HCT116 (cell line): ENCODE measurements at regions not wholly inside any gene's neighbourhood (a gene's known extent, or its start where the extent isn't known, plus 50 kb on each side); places are given as distances from the start of the nearest gene placed in this dataset.

ENCODE experiments used
- POLR2A ChIP-seq: IDR thresholded peaks from 2 replicates; pipeline ENCODE4 v1.7.0; 2011; ENCODE audit warnings: borderline replicate concordance; ENCODE audit not compliant: insufficient read depth, insufficient read length; ENCODE audit errors: extremely low read depth
- POLR2AphosphoS5 ChIP-seq: IDR thresholded peaks from 2 replicates; pipeline ENCODE4 v1.6.1; 2011; ENCODE audit warnings: mild to moderate bottlenecking, low read depth, low read length, moderate library complexity
- SP1 ChIP-seq: IDR thresholded peaks from 2 replicates; pipeline ENCODE4 v1.6.1; 2012; ENCODE audit warnings: low read depth
- ZFX ChIP-seq: fragments of 450-650 bp; IDR thresholded peaks from 2 replicates; pipeline ENCODE4 v1.6.1; 2017
- TF ChIP-seq, protein P1 (sequence below), 3 experiments: fragments of 200-600 bp in 1 of 3; sonication (generic) in 1 of 3; IDR thresholded peaks in 2 of 3; conservative IDR thresholded peaks in 1 of 3; 2 replicates each; pipeline ENCODE4 v1.5.1; 2012 to 2017; ENCODE audit warnings: low read depth in 2 of 3, low read length in 2 of 3, antibody characterized with exemption in 1 of 3, borderline replicate concordance in 1 of 3, control low read depth in 1 of 3, mild to moderate bottlenecking in 1 of 3, mixed read lengths in 1 of 3, mixed run types in 1 of 3, moderate library complexity in 1 of 3; ENCODE audit not compliant: insufficient read depth in 1 of 3
- TF ChIP-seq, protein P2 (sequence below): IDR thresholded peaks from 2 replicates; pipeline ENCODE4 v1.6.1; 2012

DNA sequence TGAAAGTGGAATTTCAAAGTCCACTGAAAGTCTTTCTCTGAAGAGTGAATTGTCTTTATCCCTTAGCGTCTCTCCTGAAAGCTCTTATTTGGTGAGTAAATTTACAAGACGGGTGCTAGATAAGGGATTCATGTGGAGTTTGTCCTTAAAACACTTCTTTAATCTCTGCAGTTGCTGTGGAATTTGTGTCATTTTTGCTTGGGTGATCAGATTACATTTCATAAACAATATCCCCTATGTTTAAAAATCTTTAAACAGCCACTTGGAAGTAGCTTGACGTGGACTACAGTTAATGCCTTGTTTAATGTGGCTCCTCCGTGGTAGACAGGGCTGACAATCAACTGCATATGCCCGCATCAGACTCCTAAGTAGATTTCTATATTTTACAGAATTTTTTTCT lies 175.4 kb upstream of the ZNF217 start:
- TF ChIP-seq, protein P1, sequence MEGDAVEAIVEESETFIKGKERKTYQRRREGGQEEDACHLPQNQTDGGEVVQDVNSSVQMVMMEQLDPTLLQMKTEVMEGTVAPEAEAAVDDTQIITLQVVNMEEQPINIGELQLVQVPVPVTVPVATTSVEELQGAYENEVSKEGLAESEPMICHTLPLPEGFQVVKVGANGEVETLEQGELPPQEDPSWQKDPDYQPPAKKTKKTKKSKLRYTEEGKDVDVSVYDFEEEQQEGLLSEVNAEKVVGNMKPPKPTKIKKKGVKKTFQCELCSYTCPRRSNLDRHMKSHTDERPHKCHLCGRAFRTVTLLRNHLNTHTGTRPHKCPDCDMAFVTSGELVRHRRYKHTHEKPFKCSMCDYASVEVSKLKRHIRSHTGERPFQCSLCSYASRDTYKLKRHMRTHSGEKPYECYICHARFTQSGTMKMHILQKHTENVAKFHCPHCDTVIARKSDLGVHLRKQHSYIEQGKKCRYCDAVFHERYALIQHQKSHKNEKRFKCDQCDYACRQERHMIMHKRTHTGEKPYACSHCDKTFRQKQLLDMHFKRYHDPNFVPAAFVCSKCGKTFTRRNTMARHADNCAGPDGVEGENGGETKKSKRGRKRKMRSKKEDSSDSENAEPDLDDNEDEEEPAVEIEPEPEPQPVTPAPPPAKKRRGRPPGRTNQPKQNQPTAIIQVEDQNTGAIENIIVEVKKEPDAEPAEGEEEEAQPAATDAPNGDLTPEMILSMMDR (IDR thresholded peaks at IDR 0.05 in 2 of 3, conservative IDR thresholded peaks at IDR 0.05 in 1 of 3; ENCODE audit: borderline replicate concordance in 1 of 3, insufficient read depth in 1 of 3, low read depth in 2 of 3, low read length in 2 of 3) = no peak
- TF ChIP-seq, protein P2, sequence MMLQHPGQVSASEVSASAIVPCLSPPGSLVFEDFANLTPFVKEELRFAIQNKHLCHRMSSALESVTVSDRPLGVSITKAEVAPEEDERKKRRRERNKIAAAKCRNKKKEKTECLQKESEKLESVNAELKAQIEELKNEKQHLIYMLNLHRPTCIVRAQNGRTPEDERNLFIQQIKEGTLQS = no peak
- TF ChIP-seq SP1 = no peak
- TF ChIP-seq POLR2A = no peak
- TF ChIP-seq POLR2AphosphoS5 = no peak
- TF ChIP-seq ZFX = no peak
